ENCODE measurements at regions not wholly inside any gene's neighbourhood (a gene's known extent, or its start where the extent isn't known, plus 50 kb on each side); places are given as distances from the start of the nearest gene placed in this dataset.

- TF ChIP-seq CTCF (conservative IDR thresholded peaks at IDR 0.05; ENCODE audit: low read depth in 2 of 2), result no peak
- TF ChIP-seq POLR2AphosphoS5 (IDR thresholded peaks at IDR 0.05; ENCODE audit: low read depth), result no peak
- no peak for TF ChIP-seq ZNF114 (CRISPR knock-in tag; IDR thresholded peaks at IDR 0.05)
- no peak for TF ChIP-seq ZNF331 (CRISPR knock-in tag; IDR thresholded peaks at IDR 0.05; ENCODE audit: low read depth)
- TF ChIP-seq CREB1 (CRISPR knock-in tag; IDR thresholded peaks at IDR 0.05; ENCODE audit: low read depth), result no peak
- TF ChIP-seq REST (IDR thresholded peaks at IDR 0.05; ENCODE audit: unreplicated experiment), result no peak
- TF ChIP-seq ETS1 (IDR thresholded peaks at IDR 0.05), result no peak
- no peak for TF ChIP-seq JUNB (IDR thresholded peaks at IDR 0.05; ENCODE audit: unreplicated experiment)
- TF ChIP-seq NANOG (IDR thresholded peaks at IDR 0.05; ENCODE audit: borderline replicate concordance), result no peak
- TF ChIP-seq EZH2 (IDR thresholded peaks at IDR 0.05; ENCODE audit: low read depth, unreplicated experiment), result no peak
- no peak for TF ChIP-seq STAT1 (IDR thresholded peaks at IDR 0.05; ENCODE audit: unreplicated experiment)
Observed at GRCh38 chr1:209015092-209015491, 568.4 kb upstream of the CAMK1G start (continued).

- DNase-seq (ENCODE audit: low spot score), result no peak
- H3K4me1 ChIP-seq (ENCODE audit: insufficient read depth), result no peaks in the 10 kb centered on the region
- peaks cover 34% of the 10 kb centered on the region for H3K36me3 Mint-ChIP-seq (ENCODE audit: low read depth)
Observed at GRCh38 chr1:209021622-209022021, 561.9 kb upstream of the CAMK1G start.

More at GRCh38 chr1:209021622-209022021, 561.9 kb upstream of the CAMK1G start:
- 0 out of 2 replicates have a peak, but pooled peaks cover 3% of the 10 kb centered on the region for H3K36me3 ChIP-seq (ENCODE audit: insufficient read depth)
- no peaks in the 10 kb centered on the region for H3K79me2 ChIP-seq (replicated peaks; ENCODE audit: insufficient read depth)
- no peak for ATAC-seq
- H3K27me3 Mint-ChIP-seq (ENCODE audit: insufficient read depth, low read depth, poor library complexity), result no peaks in the 10 kb centered on the region
- H3K4me1 Mint-ChIP-seq, result no peaks in the 10 kb centered on the region
- peaks cover 44% of the 10 kb centered on the region for H3K9me3 Mint-ChIP-seq
- H3F3A ChIP-seq (replicated peaks; ENCODE audit: low read depth), result no peaks in the 10 kb centered on the region
- no peak overlapping the region for H3K4me2 ChIP-seq
- no peak overlapping the region for H2AFZ ChIP-seq
- H3K27ac ChIP-seq (ENCODE audit: low read depth), result no peak overlapping the region
- 0 out of 2 replicates have a peak, but pooled peaks cover 3% of the 10 kb centered on the region for H3K9me2 ChIP-seq (ENCODE audit: insufficient read depth)
- H3K4me3 Mint-ChIP-seq, result no peak overlapping the region
- no peak overlapping the region for H3K4me3 ChIP-seq
- no peak overlapping the region for H3K27ac Mint-ChIP-seq
- TF ChIP-seq CTCF (conservative IDR thresholded peaks at IDR 0.05; ENCODE audit: low read depth in 2 of 2), result no peak
- H4K20me1 ChIP-seq (replicated peaks; ENCODE audit: insufficient read depth), result no peaks in the 10 kb centered on the region
- no peaks in the 10 kb centered on the region for H3K27me3 ChIP-seq (ENCODE audit: insufficient read depth)

Data from GM23338 (cell line).